H1 (cell line): ENCODE measurements at regions not wholly inside any gene's neighbourhood (a gene's known extent, or its start where the extent isn't known, plus 50 kb on each side); places are given as distances from the start of the nearest gene placed in this dataset.

Experiments
- CTCF ChIA-PET: fragments of 300-600 bp; sonication (Branson Sonifier 250); formaldehyde crosslinking; loops from one replicate; lab custom pipeline; 2021; ENCODE audit not compliant: partially characterized antibody; lab: Charles Lee
- POLR2A ChIA-PET: fragments of 300-600 bp; sonication (Branson Sonifier 250); formaldehyde crosslinking; loops from one replicate; lab custom pipeline; 2021; ENCODE audit warnings: inconsistent platforms; ENCODE audit not compliant: partially characterized antibody; lab: Charles Lee
- DNase-seq, 2 experiments: peaks; one replicate each; pipeline versions ENCODE4 v3.0.0 to v3.0.0-alpha.2; 2010 to 2022; ENCODE audit warnings: low spot score in 2 of 2, low read depth in 1 of 2, mixed read lengths in 1 of 2
- FAIRE-seq: peaks from 2 replicates; lab custom pipeline; 2011; peaks lifted over from hg19 to GRCh38; lab: Jason Lieb, UNC
- H2AFZ ChIP-seq: 2 replicates; pipeline ENCODE4 v1.8.1; 2012; ENCODE audit warnings: low read length, inconsistent platforms
- H2AK5ac ChIP-seq: 2 replicates; pipeline ENCODE4 v1.6.1; 2013; ENCODE audit warnings: low read depth, low read length
- H2BK120ac ChIP-seq: replicated peaks from 2 replicates; pipeline ENCODE3; 2013; ENCODE audit warnings: low read depth, low read length, inconsistent platforms
- H2BK12ac ChIP-seq: 2 replicates; pipeline ENCODE4 v1.6.1; 2013; ENCODE audit warnings: low read depth, low read length
- H2BK15ac ChIP-seq: 2 replicates; pipeline ENCODE4 v1.6.1; 2013; ENCODE audit warnings: low read length
- H2BK20ac ChIP-seq: 2 replicates; pipeline ENCODE4 v1.6.1; 2013; ENCODE audit warnings: low read length
- H2BK5ac ChIP-seq: 2 replicates; pipeline ENCODE4 v1.6.1; 2013; ENCODE audit warnings: low read depth, low read length
- H3K14ac ChIP-seq: 2 replicates; pipeline ENCODE4 v1.6.1; 2013; ENCODE audit warnings: inconsistent platforms; ENCODE audit not compliant: insufficient read length
- H3K18ac ChIP-seq: 2 replicates; pipeline ENCODE4 v1.6.1; 2013; ENCODE audit warnings: low read length; ENCODE audit errors: extremely low read depth
- H3K23ac ChIP-seq: 2 replicates; pipeline ENCODE4 v1.6.1; 2013; ENCODE audit warnings: inconsistent platforms; ENCODE audit not compliant: insufficient read length
- H3K23me2 ChIP-seq: 2 replicates; pipeline ENCODE4 v1.6.1; 2013; ENCODE audit warnings: low read depth, low read length
- H3K27ac ChIP-seq: 2 replicates; pipeline ENCODE4 v1.6.1; 2011; ENCODE audit warnings: low read depth, low read length, inconsistent platforms
- H3K27me3 ChIP-seq, 4 experiments: replicated peaks in 1 of 4; 1 replicate in 1 of 4; 2 replicates in 3 of 4; pipeline versions ENCODE4 v1.6.1 to v1.8.1; 2011 to 2013; ENCODE audit warnings: low read length in 3 of 4, mild to moderate bottlenecking in 3 of 4, inconsistent platforms in 2 of 4, mixed read lengths in 2 of 4, moderate library complexity in 1 of 4; ENCODE audit not compliant: control insufficient read depth in 3 of 4, insufficient read depth in 3 of 4; ENCODE audit errors: extremely low read depth in 1 of 4
- H3K36me3 ChIP-seq, 4 experiments: 2 replicates each; pipeline versions ENCODE4 v1.6.1 to v1.8.1; 2011 to 2013; ENCODE audit warnings: mild to moderate bottlenecking in 4 of 4, low read length in 3 of 4, moderate library complexity in 2 of 4, control low read depth in 1 of 4, inconsistent platforms in 1 of 4; ENCODE audit not compliant: insufficient read depth in 4 of 4, control insufficient read depth in 2 of 4
- H3K4ac ChIP-seq: replicated peaks from 2 replicates; pipeline ENCODE3; 2013; ENCODE audit warnings: low read length, low read depth, mixed read lengths, inconsistent platforms; ENCODE audit not compliant: insufficient read length
- H3K4me1 ChIP-seq, 4 experiments: replicated peaks in 1 of 4; 1 replicate in 1 of 4; 2 replicates in 3 of 4; pipeline versions ENCODE4 v1.6.1 to v1.8.1; 2011 to 2013; ENCODE audit warnings: low read length in 3 of 4, inconsistent platforms in 2 of 4, mixed read lengths in 1 of 4; ENCODE audit not compliant: insufficient read depth in 4 of 4, control insufficient read depth in 3 of 4
- H3K4me2 ChIP-seq, 2 experiments: 2 replicates each; pipeline versions ENCODE4 v1.6.1 to v1.8.1; 2011 to 2013; ENCODE audit warnings: low read depth in 2 of 2, low read length in 2 of 2, control low read depth in 1 of 2, inconsistent platforms in 1 of 2, mild to moderate bottlenecking in 1 of 2; ENCODE audit not compliant: insufficient read depth in 1 of 2
- H3K4me3 ChIP-seq, 4 experiments: fragments of 200-600, 300-600 bp in 1 of 4; sonication (generic), shearing (Covaris generic), sonication (Bioruptor Twin) in 1 of 4; 2 replicates each; pipeline versions ENCODE4 v1.5.1 to v1.8.1; 2011 to 2016; ENCODE audit warnings: low read length in 4 of 4, low read depth in 3 of 4, control low read depth in 2 of 4, inconsistent platforms in 2 of 4, mild to moderate bottlenecking in 2 of 4, mixed read lengths in 1 of 4, moderate library complexity in 1 of 4; ENCODE audit not compliant: insufficient read depth in 2 of 4; ENCODE audit errors: extremely low read depth in 1 of 4
- H3K56ac ChIP-seq: replicated peaks from 2 replicates; pipeline ENCODE3; 2013; ENCODE audit warnings: low read depth, mild to moderate bottlenecking, mixed read lengths, low read length, inconsistent platforms; ENCODE audit not compliant: insufficient read length
- H3K79me1 ChIP-seq: 2 replicates; pipeline ENCODE4 v1.6.1; 2013; ENCODE audit warnings: low read depth, low read length, control low read depth
- H3K79me2 ChIP-seq, 2 experiments: 2 replicates each; pipeline versions ENCODE4 v1.6.1 to v1.8.1; 2012 to 2013; ENCODE audit warnings: low read length in 2 of 2, mild to moderate bottlenecking in 2 of 2, inconsistent platforms in 1 of 2; ENCODE audit not compliant: insufficient read depth in 2 of 2, control insufficient read depth in 1 of 2
- H3K9ac ChIP-seq, 4 experiments: replicated peaks in 1 of 4; 1 replicate in 1 of 4; 2 replicates in 3 of 4; pipeline versions ENCODE4 v1.6.1 to v1.8.1; 2011 to 2013; ENCODE audit warnings: low read depth in 3 of 4, low read length in 3 of 4, control low read depth in 2 of 4, mild to moderate bottlenecking in 2 of 4, moderate library complexity in 2 of 4, inconsistent platforms in 1 of 4; ENCODE audit errors: extremely low read depth in 1 of 4
- H3K9me3 ChIP-seq, 2 experiments: 2 replicates each; pipeline versions ENCODE4 v1.6.1 to v1.8.1; 2012 to 2013; ENCODE audit warnings: mild to moderate bottlenecking in 2 of 2, moderate library complexity in 2 of 2, control low read depth in 1 of 2, inconsistent platforms in 1 of 2, low read depth in 1 of 2, low read length in 1 of 2, mixed read lengths in 1 of 2; ENCODE audit not compliant: insufficient read depth in 2 of 2
- H4K20me1 ChIP-seq, 2 experiments: replicated peaks in 1 of 2; 2 replicates each; pipeline versions ENCODE3 to v1.8.1; 2011 to 2013; ENCODE audit warnings: inconsistent platforms in 2 of 2, low read length in 2 of 2, mild to moderate bottlenecking in 1 of 2; ENCODE audit not compliant: insufficient read depth in 2 of 2, control insufficient read depth in 1 of 2
- H4K5ac ChIP-seq: 2 replicates; pipeline ENCODE4 v1.6.1; 2013; ENCODE audit warnings: low read length, low read depth, mixed read lengths, inconsistent platforms; ENCODE audit not compliant: insufficient read length
- H4K8ac ChIP-seq: 2 replicates; pipeline ENCODE4 v1.8.0; 2013; ENCODE audit warnings: mild to moderate bottlenecking, moderate library complexity, low read length, inconsistent platforms; ENCODE audit not compliant: insufficient read depth; ENCODE audit errors: extremely low read depth
- H4K91ac ChIP-seq: replicated peaks from 2 replicates; pipeline ENCODE3; 2013; ENCODE audit warnings: low read length, mixed read lengths, inconsistent platforms; ENCODE audit not compliant: insufficient read length
- ATF3 ChIP-seq: IDR thresholded peaks from 2 replicates; pipeline ENCODE4 v1.6.1; 2011; ENCODE audit warnings: low read depth, mild to moderate bottlenecking, low read length; ENCODE audit not compliant: insufficient read depth
- CBX5 ChIP-seq: fragments of 300-800, 300-1000 bp; sonication (generic); IDR thresholded peaks from 2 replicates; pipeline ENCODE4 v1.7.1; 2016; ENCODE audit warnings: antibody characterized with exemption, low read length, low read depth
- CREB1 ChIP-seq: IDR thresholded peaks from 2 replicates; pipeline ENCODE4 v1.6.1; 2012; ENCODE audit warnings: inconsistent platforms
- CTCF ChIP-seq, 3 experiments: IDR thresholded peaks; 1 replicate in 2 of 3; 2 replicates in 1 of 3; pipeline versions ENCODE4 v1.5.1 to v1.6.1; 2011; ENCODE audit warnings: low read length in 3 of 3, mild to moderate bottlenecking in 3 of 3, inconsistent platforms in 2 of 3, low read depth in 1 of 3, moderate library complexity in 1 of 3; ENCODE audit not compliant: insufficient read depth in 1 of 3; ENCODE audit errors: control extremely low read depth in 1 of 3
- FOSL1 ChIP-seq: IDR thresholded peaks from 2 replicates; pipeline ENCODE4 v1.6.1; 2011; ENCODE audit warnings: mild to moderate bottlenecking, low read depth, low read length, moderate library complexity; ENCODE audit not compliant: insufficient read depth
- KDM4A ChIP-seq: IDR thresholded peaks from one replicate; pipeline ENCODE4 v1.7.1; 2012; ENCODE audit warnings: low read depth, mild to moderate bottlenecking, moderate library complexity, low read length, inconsistent platforms; ENCODE audit not compliant: severe bottlenecking
- NRF1 ChIP-seq: IDR thresholded peaks from 2 replicates; pipeline ENCODE4 v1.6.1; 2011; ENCODE audit warnings: mild to moderate bottlenecking, low read depth, low read length, improper control_type of control experiment
- RNF2 ChIP-seq: fragments of 200-900, 300-1000 bp; sonication (generic); IDR thresholded peaks from 2 replicates; pipeline ENCODE4 v1.7.1; 2016; ENCODE audit warnings: borderline replicate concordance, low read depth, mild to moderate bottlenecking, antibody characterized with exemption, low read length; ENCODE audit not compliant: poor library complexity, severe bottlenecking; ENCODE audit errors: missing control alignments
- RXRA ChIP-seq: IDR thresholded peaks from 2 replicates; pipeline ENCODE4 v1.6.1; 2011; ENCODE audit warnings: low read depth, mild to moderate bottlenecking, low read length, moderate library complexity; ENCODE audit not compliant: insufficient read depth
- SIX5 ChIP-seq: IDR thresholded peaks from 2 replicates; pipeline ENCODE4 v1.6.1; 2011; ENCODE audit warnings: mild to moderate bottlenecking, low read depth, low read length
- ZNF274 ChIP-seq: IDR thresholded peaks from 2 replicates; pipeline ENCODE4 v1.7.0; 2012; ENCODE audit warnings: low read length, borderline replicate concordance; ENCODE audit errors: extremely low read depth
- WGBS, 2 experiments: shearing (Covaris generic) in 1 of 2; methylation state at CpG; one replicate each; pipeline versions ENCODE4 v1.1.6 to v1.1.7; 2013 to 2015; ENCODE audit warnings: low lambda C conversion rate in 2 of 2, mixed read lengths in 2 of 2, inconsistent platforms in 1 of 2, low coverage in 1 of 2, missing lambda C conversion rate in 1 of 2; ENCODE audit not compliant: insufficient replicate concordance in 2 of 2, insufficient coverage in 1 of 2, insufficient read length in 1 of 2; ENCODE audit errors: extremely low coverage in 1 of 2, missing lambda C conversion rate in 1 of 2; 5-methylcytosine and 5-hydroxymethylcytosine counted together

- Histone ChIP-seq H2BK20ac (no peak overlapping the region), H3K4me1 (no peaks in the 10 kb centered on the region), H3K23ac (no peak overlapping the region), H3K56ac (no peak overlapping the region), H3K9ac (no peak overlapping the region), H3K4ac (no peak overlapping the region), H3K79me1 (no peaks in the 10 kb centered on the region), H2AK5ac (no peak overlapping the region), H2BK120ac (no peak overlapping the region), H3K9me3 (no peaks in the 10 kb centered on the region), H3K4me3 (no peak overlapping the region), H3K27me3 (no peaks in the 10 kb centered on the region), H3K4me2 (no peak overlapping the region), H3K36me3 (no peaks in the 10 kb centered on the region), H2BK15ac (no peak overlapping the region), H2BK12ac (no peak overlapping the region), H3K14ac (no peak overlapping the region), H3K79me2 (no peaks in the 10 kb centered on the region), H4K5ac (no peak overlapping the region), H4K91ac (no peak overlapping the region), H2AFZ (no peak overlapping the region), H3K27ac (no peak overlapping the region), H2BK5ac (no peak overlapping the region), H3K18ac (no peak overlapping the region), H4K8ac (no peak overlapping the region), H3K23me2 (no peaks in the 10 kb centered on the region; the same call in 1 of the 2 replicates), H4K20me1 (no peaks in the 10 kb centered on the region)
- ChIA-PET POLR2A (no interaction called here), CTCF (no interaction called here)
- 100% methylated on average over 2 of the region's 2 CpGs; no CpG with 5 or more reads in 1 of the 2 experiments for WGBS, 2 experiments
- DNase-seq (no peak), FAIRE-seq (no peak)
- no peak for TF ChIP-seq RNF2
- TF ChIP-seq CBX5: no peak
- TF ChIP-seq KDM4A: no peak
- no peak for TF ChIP-seq NRF1
- TF ChIP-seq FOSL1: no peak
- TF ChIP-seq CREB1: no peak
- no peak for TF ChIP-seq ZNF274
- no peak for TF ChIP-seq SIX5
- no peak for TF ChIP-seq CTCF (IDR thresholded peaks at IDR 0.05; ENCODE audit: control extremely low read depth in 1 of 3, insufficient read depth in 1 of 3, low read depth in 1 of 3, low read length in 3 of 3)
- no peak for TF ChIP-seq RXRA
- TF ChIP-seq ATF3: no peak
These were observed 154.3 kb upstream of the CWC22 start for GRCh38 chr2:180161415-180161814.
